ENCODE measurements at regions not wholly inside any gene's neighbourhood (a gene's known extent, or its start where the extent isn't known, plus 50 kb on each side); places are given as distances from the start of the nearest gene placed in this dataset.

GRCh38 chr18:47346016-47346415 lies 94.6 kb upstream of the SKOR2 start:
- no peak for TF ChIP-seq TAF1 (IDR thresholded peaks at IDR 0.05; ENCODE audit: borderline replicate concordance, insufficient read depth, low read length)
- TF ChIP-seq REST (IDR thresholded peaks at IDR 0.05; ENCODE audit: insufficient read depth in 1 of 2, low read depth in 2 of 2, low read length in 2 of 2) = no peak
- TF ChIP-seq POLR2AphosphoS5 (IDR thresholded peaks at IDR 0.05; ENCODE audit: low read depth, low read length) = no peak
- TF ChIP-seq SIN3A (IDR thresholded peaks at IDR 0.05; ENCODE audit: borderline replicate concordance, insufficient read depth, low read length) = no peak
- TF ChIP-seq FOXP2 (optimal IDR thresholded peaks at IDR 0.05; ENCODE audit: borderline replicate concordance, extremely low read depth, extremely low read length, insufficient read depth) = no peak

Measured in PFSK-1 (cell line).